Central memory CD8-positive, alpha-beta T cell (primary cell): ENCODE measurements at regions not wholly inside any gene's neighbourhood (a gene's known extent, or its start where the extent isn't known, plus 50 kb on each side); places are given as distances from the start of the nearest gene placed in this dataset.
"Not testable (repeated sequence)": the region's sequence is repeated elsewhere in the genome, so short reads cannot be mapped to it uniquely, and the experiment has no call there.

Experiments
- ATAC-seq: fragments of 150-1000 bp; cut with Tn5 transposase; replicated peaks from 2 replicates; pipeline ENCODE4 v1.10.0; 2022; ENCODE audit warnings: mild to moderate bottlenecking, moderate FRiP score, moderate number of reproducible peaks; ENCODE audit not compliant: poor library complexity, severe bottlenecking; ENCODE audit errors: extremely low read depth
- DNase-seq, 2 donors: peaks; one replicate each; pipeline ENCODE4 v3.0.0; 2021; ENCODE audit warnings: low spot score in 2 of 2
- H3K27ac Mint-ChIP-seq: one replicate; pipeline ENCODE4 v1.8.0; 2022; ENCODE audit warnings: low read depth, mild to moderate bottlenecking, moderate library complexity, mixed read lengths
- H3K27me3 Mint-ChIP-seq: one replicate; pipeline ENCODE4 v1.8.0; 2022; ENCODE audit warnings: mixed read lengths
- H3K36me3 Mint-ChIP-seq: one replicate; pipeline ENCODE4 v1.8.0; 2022; ENCODE audit warnings: mild to moderate bottlenecking, moderate library complexity, mixed read lengths; ENCODE audit not compliant: insufficient read depth
- H3K4me1 Mint-ChIP-seq: one replicate; pipeline ENCODE4 v1.8.0; 2022; ENCODE audit warnings: mixed read lengths
- H3K4me3 Mint-ChIP-seq: one replicate; pipeline ENCODE4 v1.8.0; 2022; ENCODE audit warnings: mild to moderate bottlenecking, moderate library complexity, mixed read lengths
- H3K9me3 Mint-ChIP-seq: one replicate; pipeline ENCODE4 v1.8.0; 2022; ENCODE audit warnings: mixed read lengths

- H3K9me3 Mint-ChIP-seq, result peaks cover 21% of the 10 kb centered on the region
- ATAC-seq (no peak), DNase-seq (no peak)
- no peaks in the 10 kb centered on the region for H3K36me3 Mint-ChIP-seq
- no peaks in the 10 kb centered on the region for H3K27me3 Mint-ChIP-seq
- no peaks in the 10 kb centered on the region for H3K4me1 Mint-ChIP-seq
- no peak overlapping the region for H3K4me3 Mint-ChIP-seq
- no peak overlapping the region for H3K27ac Mint-ChIP-seq
Measured at GRCh38 chr4:12488672-12489071, 995.5 kb downstream of the RAB28 start.

GRCh38 chr4:12487000-12487399, 997.1 kb downstream of the RAB28 start:
- no peaks in the 10 kb centered on the region for H3K27me3 Mint-ChIP-seq
- H3K4me3 Mint-ChIP-seq, result no peak overlapping the region
- peaks cover 21% of the 10 kb centered on the region for H3K9me3 Mint-ChIP-seq
- ATAC-seq, result no peak
- no peak overlapping the region for H3K27ac Mint-ChIP-seq
- no peaks in the 10 kb centered on the region for H3K4me1 Mint-ChIP-seq
- DNase-seq, result no peak
- no peaks in the 10 kb centered on the region for H3K36me3 Mint-ChIP-seq

- H3K27ac Mint-ChIP-seq, result no peak overlapping the region
- H3K4me3 Mint-ChIP-seq, result no peak overlapping the region
- H3K4me1 Mint-ChIP-seq, result no peaks in the 10 kb centered on the region
- DNase-seq, result no peak
- H3K27me3 Mint-ChIP-seq, result no peaks in the 10 kb centered on the region
- peaks cover 20% of the 10 kb centered on the region for H3K9me3 Mint-ChIP-seq
- no peak for ATAC-seq
- no peaks in the 10 kb centered on the region for H3K36me3 Mint-ChIP-seq
Measured at GRCh38 chr4:12472087-12472486, 1012.1 kb downstream of the RAB28 start.

- no peak for ATAC-seq
- Mint-ChIP-seq H3K27me3 (no peaks in the 10 kb centered on the region), H3K4me3 (no peak overlapping the region), H3K27ac (no peak overlapping the region), H3K4me1 (no peaks in the 10 kb centered on the region), H3K36me3 (no peaks in the 10 kb centered on the region), H3K9me3 (peaks cover 20% of the 10 kb centered on the region)
- DNase-seq, result no peak
Measured at GRCh38 chr4:12471193-12471592, 1012.9 kb downstream of the RAB28 start.

GRCh38 chr4:12461576-12461975, 1022.6 kb downstream of the RAB28 start:
- H3K36me3 Mint-ChIP-seq, DNase-seq, H3K27me3 Mint-ChIP-seq, H3K27ac Mint-ChIP-seq, H3K4me1 Mint-ChIP-seq, H3K4me3 Mint-ChIP-seq, ATAC-seq: not testable (repeated sequence)
- peaks cover 26% of the 10 kb centered on the region for H3K9me3 Mint-ChIP-seq

- no peak overlapping the region for H3K4me3 Mint-ChIP-seq
- no peak for ATAC-seq
- peaks cover 25% of the 10 kb centered on the region for H3K9me3 Mint-ChIP-seq
- H3K27ac Mint-ChIP-seq, result no peak overlapping the region
- H3K4me1 Mint-ChIP-seq, result no peaks in the 10 kb centered on the region
- H3K27me3 Mint-ChIP-seq, result no peaks in the 10 kb centered on the region
- no peak for DNase-seq
- no peaks in the 10 kb centered on the region for H3K36me3 Mint-ChIP-seq
Measured at GRCh38 chr4:12459126-12459525, 1025.0 kb downstream of the RAB28 start.

- Mint-ChIP-seq H3K27ac (no peak overlapping the region), H3K9me3 (peaks cover 22% of the 10 kb centered on the region), H3K27me3 (no peaks in the 10 kb centered on the region), H3K4me1 (no peaks in the 10 kb centered on the region), H3K4me3 (no peak overlapping the region), H3K36me3 (no peaks in the 10 kb centered on the region)
- DNase-seq (no peak), ATAC-seq (no peak)
Measured at GRCh38 chr4:12458621-12459020, 1025.5 kb downstream of the RAB28 start.

- H3K36me3 Mint-ChIP-seq, result no peaks in the 10 kb centered on the region
Measured at GRCh38 chr4:12452291-12452690, 1023.6 kb upstream of the HS3ST1 start.

GRCh38 chr4:12447451-12447850, 1018.8 kb upstream of the HS3ST1 start:
- DNase-seq, result no peak
- Mint-ChIP-seq H3K9me3 (peaks cover 26% of the 10 kb centered on the region), H3K27me3 (no peaks in the 10 kb centered on the region), H3K4me1 (no peaks in the 10 kb centered on the region), H3K27ac (no peak overlapping the region), H3K4me3 (no peak overlapping the region), H3K36me3 (no peaks in the 10 kb centered on the region)
- no peak for ATAC-seq

More at GRCh38 chr4:12452291-12452690, 1023.6 kb upstream of the HS3ST1 start:
- DNase-seq (no peak), ATAC-seq (no peak)
- no peaks in the 10 kb centered on the region for H3K4me1 Mint-ChIP-seq
- H3K27ac Mint-ChIP-seq, result no peak overlapping the region
- no peaks in the 10 kb centered on the region for H3K27me3 Mint-ChIP-seq
- no peak overlapping the region for H3K4me3 Mint-ChIP-seq
- H3K9me3 Mint-ChIP-seq, result peaks cover 23% of the 10 kb centered on the region

- H3K36me3 Mint-ChIP-seq, result no peaks in the 10 kb centered on the region
- H3K27ac Mint-ChIP-seq, result no peak overlapping the region
- DNase-seq, result no peak
- H3K4me1 Mint-ChIP-seq, result no peaks in the 10 kb centered on the region
- H3K9me3 Mint-ChIP-seq, result peaks cover 26% of the 10 kb centered on the region
- H3K27me3 Mint-ChIP-seq, result no peaks in the 10 kb centered on the region
- H3K4me3 Mint-ChIP-seq, result no peak overlapping the region
- no peak for ATAC-seq
Measured at GRCh38 chr4:12446657-12447185, 1018.0 kb upstream of the HS3ST1 start.

- Mint-ChIP-seq H3K27me3 (no peaks in the 10 kb centered on the region), H3K27ac (no peak overlapping the region), H3K4me3 (no peak overlapping the region), H3K36me3 (no peaks in the 10 kb centered on the region), H3K9me3 (peaks cover 21% of the 10 kb centered on the region), H3K4me1 (no peaks in the 10 kb centered on the region)
- ATAC-seq, result no peak
- no peak for DNase-seq
Measured at GRCh38 chr4:12446256-12446655, 1017.6 kb upstream of the HS3ST1 start.

GRCh38 chr4:12445711-12446235, 1017.1 kb upstream of the HS3ST1 start:
- no peaks in the 10 kb centered on the region for H3K36me3 Mint-ChIP-seq

GRCh38 chr4:12439633-12440305, 1011.1 kb upstream of the HS3ST1 start:
- Mint-ChIP-seq H3K27ac (no peak overlapping the region), H3K9me3 (peaks cover 20% of the 10 kb centered on the region), H3K27me3 (no peaks in the 10 kb centered on the region), H3K4me1 (no peaks in the 10 kb centered on the region), H3K4me3 (no peak overlapping the region), H3K36me3 (peaks cover 2% of the 10 kb centered on the region)
- DNase-seq (no peak), ATAC-seq (no peak)

More at GRCh38 chr4:12445711-12446235, 1017.1 kb upstream of the HS3ST1 start:
- Mint-ChIP-seq H3K4me3 (no peak overlapping the region), H3K27me3 (no peaks in the 10 kb centered on the region), H3K4me1 (no peaks in the 10 kb centered on the region), H3K27ac (no peak overlapping the region), H3K9me3 (peaks cover 19% of the 10 kb centered on the region)
- ATAC-seq (no peak), DNase-seq (no peak)
